ENCODE measurements at regions not wholly inside any gene's neighbourhood (a gene's known extent, or its start where the extent isn't known, plus 50 kb on each side); places are given as distances from the start of the nearest gene placed in this dataset.
"Not testable (repeated sequence)": the region's sequence is repeated elsewhere in the genome, so short reads cannot be mapped to it uniquely, and the experiment has no call there.

GRCh38 chr10:61024856-61025201 lies 80.8 kb upstream of the RHOBTB1 start:
- peak in 5 of 10 donors; percentile 27 to 90 (median 32) for DNase-seq
- intact Hi-C loops (cut with DNase I): no loop called here

GRCh38 chr10:61024151-61024855 lies 80.3 kb upstream of the RHOBTB1 start:
- DNase-seq: no peak
- intact Hi-C loops (cut with DNase I): no loop called here

- DNase-seq: no peak
- intact Hi-C loops (cut with DNase I): no loop called here
These were observed 79.1 kb upstream of the RHOBTB1 start for GRCh38 chr10:61023053-61023452.

- intact Hi-C loops (cut with DNase I): no loop called here
- DNase-seq: no peak
These were observed 77.9 kb upstream of the RHOBTB1 start for GRCh38 chr10:61021926-61022325.

- intact Hi-C loops (cut with DNase I): no loop called here
- DNase-seq: no peak
These were observed 76.6 kb upstream of the RHOBTB1 start for GRCh38 chr10:61020420-61021158.

GRCh38 chr10:61018146-61018545 lies 74.2 kb upstream of the RHOBTB1 start:
- intact Hi-C loops (cut with DNase I): no loop called here
- no peak for DNase-seq

- intact Hi-C loops (cut with DNase I): no loop called here
- DNase-seq: no peak
These were observed 72.6 kb upstream of the RHOBTB1 start for GRCh38 chr10:61016630-61017029.

GRCh38 chr10:61016007-61016406 lies 72.0 kb upstream of the RHOBTB1 start:
- DNase-seq: no peak
- intact Hi-C loops (cut with DNase I): no loop called here

- intact Hi-C loops (cut with DNase I): no loop called here
- no peak for DNase-seq
These were observed 66.9 kb upstream of the RHOBTB1 start for GRCh38 chr10:61010863-61011262.

- intact Hi-C loops (cut with DNase I); DNase-seq: not testable (repeated sequence)
These were observed 59.1 kb upstream of the RHOBTB1 start for GRCh38 chr10:61003069-61003468.

- no peak for DNase-seq
- intact Hi-C loops (cut with DNase I): no loop called here
These were observed 57.7 kb upstream of the RHOBTB1 start for GRCh38 chr10:61001731-61002122.

GRCh38 chr10:61000769-61001730 lies 57.1 kb upstream of the RHOBTB1 start:
- intact Hi-C loops (cut with DNase I): no loop called here

GRCh38 chr10:60998932-60999331 lies 54.9 kb upstream of the RHOBTB1 start:
- DNase-seq: no peak
- intact Hi-C loops (cut with DNase I): no loop called here

More at GRCh38 chr10:61000769-61001730, 57.1 kb upstream of the RHOBTB1 start:
- peak; percentile 25 to 91 (median 54) for DNase-seq

- intact Hi-C loops (cut with DNase I): no loop called here
- no peak for DNase-seq
These were observed 50.1 kb upstream of the RHOBTB1 start for GRCh38 chr10:60994128-60994527.
